NCI-H1417 (cell line): ENCODE measurements at regions not wholly inside any gene's neighbourhood (a gene's known extent, or its start where the extent isn't known, plus 50 kb on each side); places are given as distances from the start of the nearest gene placed in this dataset.

Experiments used
- DNase-seq, 3 experiments: peaks; one replicate each; lab custom pipeline; 2025; lab: John Stamatoyannopoulos, UW

DNA sequence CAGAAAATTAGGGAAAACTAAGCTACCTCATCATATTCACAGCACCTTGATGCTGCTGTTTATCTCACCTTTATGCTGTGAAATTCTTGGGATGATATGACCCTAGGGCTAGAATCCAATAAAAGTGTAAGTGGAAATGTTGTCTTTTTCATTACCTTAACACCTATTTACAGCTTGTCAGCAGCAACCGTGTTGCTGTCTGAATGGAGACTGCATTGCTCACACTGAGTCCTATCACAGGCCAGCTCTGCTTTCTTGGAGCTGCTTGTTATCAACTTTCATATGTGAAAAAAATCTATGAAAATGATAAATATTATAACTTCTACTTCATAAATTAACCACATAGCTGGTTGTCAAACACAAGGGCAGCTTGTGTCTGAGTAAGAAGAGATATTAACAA lies 789.5 kb downstream of the TECRL start:
- peak in 1 of 3 experiments; percentile 54 for DNase-seq

DNA sequence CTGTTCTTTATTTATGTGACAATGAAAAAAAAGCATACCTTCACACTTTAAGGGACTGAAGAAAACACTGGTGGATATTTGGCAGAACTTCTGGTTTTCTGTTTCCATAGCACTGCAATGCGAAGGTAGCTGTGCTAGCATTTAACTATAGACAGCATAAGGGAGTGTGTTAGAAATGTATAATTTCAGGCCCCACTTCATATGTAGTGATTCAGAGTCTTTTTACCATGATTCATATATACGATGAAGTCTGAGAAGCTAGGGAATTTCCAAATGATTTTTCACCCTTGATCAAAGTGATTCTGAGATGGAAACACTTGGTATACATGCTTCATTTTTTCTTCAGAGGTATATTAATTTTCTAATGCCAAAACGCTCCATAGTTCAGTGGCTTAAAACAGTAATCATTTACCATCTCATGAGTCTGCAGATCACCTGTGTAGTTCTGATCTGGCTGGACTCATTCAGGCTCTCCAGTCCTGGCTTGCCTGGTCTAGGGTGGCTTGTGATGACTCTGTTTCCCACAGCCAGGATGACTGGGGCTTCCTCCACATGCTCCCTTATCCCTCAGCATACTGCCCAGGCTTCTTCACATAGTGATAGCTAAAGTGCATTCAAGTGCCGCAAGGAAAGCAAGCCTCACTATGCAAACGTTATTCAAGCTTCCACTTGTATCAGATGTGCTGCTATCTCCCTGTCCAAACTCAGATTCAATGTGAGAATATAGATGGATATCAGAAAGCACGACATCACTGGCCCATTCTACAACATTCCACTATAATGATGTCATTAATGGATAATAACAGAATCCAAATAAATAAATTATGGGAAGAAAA lies 790.1 kb downstream of the TECRL start:
- DNase-seq, result peak in 1 of 3 experiments; percentile 35

DNA sequence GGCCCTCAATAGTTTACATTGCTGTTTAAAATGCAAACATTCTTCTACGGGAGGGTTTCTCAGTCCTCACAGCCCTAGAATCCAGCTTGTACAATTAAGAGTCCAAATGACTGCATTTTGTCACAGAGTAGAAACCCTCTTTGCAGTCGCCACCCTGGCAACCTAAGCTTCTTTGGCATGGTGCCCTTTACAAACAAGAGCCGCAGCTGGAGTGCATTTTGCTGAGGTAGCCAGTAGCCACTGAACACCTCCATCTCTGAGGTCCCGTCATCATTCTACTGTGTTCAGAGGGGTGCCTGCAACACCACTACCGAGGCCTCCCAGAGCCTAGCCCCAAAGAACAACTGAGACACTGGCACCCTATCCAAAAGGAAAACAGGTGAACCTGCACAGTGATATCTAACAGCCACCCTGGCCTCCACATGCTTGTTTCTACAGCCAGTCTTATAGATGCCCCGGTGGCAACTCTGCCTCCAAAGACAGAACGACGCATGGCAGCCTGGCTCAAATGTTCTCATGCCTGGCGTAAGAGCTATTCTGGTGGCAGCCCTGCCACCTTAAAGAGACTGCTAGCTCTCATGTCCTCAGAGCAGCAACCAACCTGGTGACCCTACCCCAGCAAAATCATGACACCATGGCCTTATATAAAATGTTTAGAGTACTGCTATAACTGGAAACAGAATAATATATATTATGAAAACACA lies 801.9 kb downstream of the TECRL start:
- peak in 1 of 3 experiments; percentile 31 for DNase-seq

DNA sequence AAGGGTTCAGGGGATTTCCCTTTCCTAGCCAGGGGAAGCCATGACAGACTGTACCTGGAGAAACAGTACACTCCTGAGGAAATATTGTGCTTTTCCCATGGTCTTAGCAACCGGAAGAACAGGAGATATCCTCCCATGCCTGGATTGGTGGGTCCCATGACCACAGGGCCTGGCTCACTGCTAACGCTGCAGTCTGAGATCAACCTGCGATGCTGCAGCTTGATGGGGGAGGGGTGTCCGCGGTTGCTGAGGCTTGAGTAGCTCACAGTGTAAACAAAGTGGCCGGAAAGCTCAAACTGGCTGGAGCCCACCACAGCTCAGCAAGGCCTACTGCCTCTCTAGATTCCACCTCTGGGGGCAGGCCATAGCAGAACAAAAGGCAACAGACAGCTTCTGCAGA lies 819.5 kb downstream of the TECRL start:
- no peak for DNase-seq

DNA sequence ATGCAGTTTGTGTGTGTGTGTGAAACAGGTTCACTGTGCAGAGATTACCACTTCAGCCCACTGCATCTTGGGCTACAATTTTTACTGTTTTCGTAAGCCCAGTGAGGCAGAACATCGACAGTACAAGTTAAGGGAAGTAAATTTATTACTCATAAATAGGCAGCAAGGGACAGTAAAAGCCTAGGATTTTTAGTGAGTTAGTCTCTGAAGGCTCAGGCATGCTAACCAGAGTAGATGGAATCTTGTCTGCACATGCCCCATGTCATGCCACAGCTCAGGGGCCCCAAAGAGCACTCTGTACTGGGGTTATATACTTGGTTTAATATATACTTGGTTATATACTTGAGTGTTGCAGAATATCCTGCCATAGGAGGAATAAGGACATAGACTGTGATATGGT lies 825.7 kb downstream of the TECRL start:
- no peak for DNase-seq

DNA sequence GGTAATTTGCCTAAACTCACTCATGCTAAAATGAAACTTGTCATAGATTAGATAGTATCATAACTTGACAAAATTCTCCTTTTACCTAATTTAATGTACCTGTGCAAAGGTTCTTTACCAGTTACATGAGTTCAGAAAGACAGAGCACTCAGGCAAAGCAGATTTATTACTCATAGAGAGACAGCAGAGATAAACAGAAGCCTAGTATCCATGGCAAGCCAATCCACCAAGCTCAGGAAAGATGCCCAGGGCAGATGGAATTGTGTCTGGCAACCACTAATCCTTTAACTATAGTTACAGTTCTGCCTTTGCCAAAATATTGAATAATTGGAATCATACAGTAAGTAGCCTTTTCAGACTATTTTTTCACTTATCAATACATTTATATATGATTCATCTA lies 826.2 kb downstream of the TECRL start:
- DNase-seq, result no peak

DNA sequence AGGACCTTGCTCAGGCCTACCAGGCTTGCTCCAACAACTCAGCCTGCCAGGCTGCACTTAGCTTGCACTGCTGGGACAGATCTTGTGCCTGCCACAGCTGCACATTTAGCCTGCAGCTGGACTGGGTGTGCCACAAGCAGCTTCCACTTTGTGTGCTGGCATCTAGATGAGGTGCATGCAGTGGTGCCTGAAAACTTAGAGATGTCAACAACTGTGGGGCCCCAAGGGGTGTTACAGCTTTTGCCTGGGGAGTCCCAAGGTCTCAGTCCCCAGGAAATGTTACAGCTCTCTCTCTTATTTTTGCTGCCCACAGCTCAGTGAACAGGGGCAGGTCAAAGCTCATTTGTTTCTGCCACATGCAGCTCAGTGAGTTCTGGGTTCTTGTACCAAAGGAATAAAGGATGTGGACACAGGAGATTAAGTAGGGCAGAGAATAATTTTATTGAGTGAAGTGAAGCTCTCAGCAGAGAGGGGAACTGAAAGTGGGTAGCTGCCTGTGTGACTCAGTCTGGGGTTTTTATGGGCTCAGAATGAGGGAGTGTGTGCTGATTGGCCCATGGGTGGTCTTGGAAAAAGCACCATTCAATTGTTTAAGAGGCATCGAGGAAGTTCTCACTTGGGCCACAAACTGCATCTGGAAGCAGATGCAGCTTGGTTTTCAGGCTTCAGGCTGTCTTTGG lies 828.3 kb downstream of the TECRL start:
- no peak for DNase-seq

DNA sequence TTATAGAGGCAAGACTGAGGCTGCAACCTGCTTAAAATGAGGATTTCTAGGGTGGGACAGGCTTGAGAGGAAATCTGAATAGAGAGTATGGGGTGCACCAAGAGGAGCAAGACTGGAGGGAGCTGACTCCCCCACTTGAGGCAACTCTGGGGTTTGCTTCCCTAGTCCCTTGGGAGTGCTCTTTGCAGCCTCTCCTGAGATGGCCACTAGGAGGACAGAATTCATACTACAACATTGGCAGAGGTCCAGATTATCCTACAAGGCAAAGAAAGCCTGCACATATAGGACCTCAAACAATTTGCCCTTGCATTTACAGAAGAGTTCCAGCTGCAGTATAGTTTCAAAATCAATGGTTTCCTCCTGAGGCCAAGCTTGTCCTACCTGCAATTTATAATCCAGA lies 830.9 kb downstream of the TECRL start:
- peak in 1 of 3 experiments; percentile 4 for DNase-seq

DNA sequence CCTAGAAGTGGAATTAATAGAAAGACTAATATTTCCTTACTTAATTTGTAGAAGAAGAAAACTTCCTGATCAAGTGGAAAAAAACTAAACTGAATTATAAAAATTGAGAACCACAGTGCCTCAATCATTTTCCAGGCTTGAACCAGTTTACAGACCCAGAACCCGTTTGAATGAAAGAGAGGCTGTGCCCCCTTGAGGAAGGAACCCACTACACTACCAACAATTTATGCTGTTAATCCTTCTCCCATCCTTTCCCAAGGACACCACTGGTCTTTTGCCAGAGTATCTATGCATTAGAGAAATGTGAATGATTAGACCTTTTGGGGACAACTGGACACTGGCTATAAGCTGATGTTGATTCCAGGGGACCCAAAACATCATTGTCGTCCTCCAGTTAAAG lies 842.6 kb downstream of the TECRL start:
- DNase-seq, result no peak

DNA sequence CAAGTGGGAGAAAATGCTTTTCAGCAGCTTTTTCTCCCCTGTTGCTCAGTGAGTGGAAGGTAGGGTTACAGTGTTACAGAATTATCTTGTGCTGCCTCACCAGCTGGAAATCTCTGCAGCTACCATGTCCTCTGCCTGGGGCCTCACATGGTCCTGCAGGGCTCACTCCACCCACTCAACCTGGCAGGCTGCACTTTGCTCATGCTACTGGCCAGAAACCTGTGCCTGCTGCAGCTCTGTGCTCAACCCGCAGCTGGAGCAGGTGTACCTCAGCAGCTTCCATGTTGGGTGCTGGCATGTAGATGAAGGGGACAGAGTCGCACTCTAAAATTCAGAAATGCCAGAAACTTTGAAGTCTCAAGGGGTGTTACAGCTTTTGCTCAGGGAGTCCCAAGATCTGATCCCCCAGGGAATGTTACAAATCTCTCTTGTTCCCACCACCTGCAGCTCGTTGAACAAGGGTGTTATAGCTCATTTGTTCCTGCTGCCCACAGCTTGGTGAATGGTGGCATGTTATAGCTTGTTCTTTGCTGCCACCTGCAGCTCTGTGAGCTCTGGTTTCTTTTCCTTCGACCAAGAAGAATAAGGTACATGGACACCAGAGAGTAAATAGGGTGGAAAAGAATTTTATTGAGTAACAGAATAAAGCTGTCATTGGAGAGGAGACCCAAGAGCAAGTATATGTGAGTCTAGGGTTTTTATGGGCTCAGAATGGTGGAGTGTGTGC lies 845.8 kb downstream of the TECRL start:
- peak in 2 of 3 experiments; percentile 29 to 66 for DNase-seq

DNA sequence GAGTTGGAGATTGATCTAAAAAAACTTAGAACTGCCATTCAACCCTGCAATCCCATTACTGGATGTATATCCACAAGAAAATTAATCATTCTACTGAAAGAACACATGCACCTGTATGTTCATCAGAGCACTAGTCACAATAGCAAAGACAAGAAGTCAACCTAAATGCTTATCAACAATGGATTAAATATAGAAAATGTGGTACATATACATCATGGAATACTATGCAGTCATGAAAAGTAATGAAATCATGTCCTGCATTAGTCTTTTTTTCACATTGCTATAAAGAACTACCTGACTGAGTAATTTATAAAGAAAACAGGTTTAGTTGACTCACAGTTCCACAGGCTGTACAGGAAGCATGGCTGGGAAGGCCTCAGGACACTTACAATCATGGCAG lies 850.5 kb downstream of the TECRL start:
- no peak for DNase-seq

DNA sequence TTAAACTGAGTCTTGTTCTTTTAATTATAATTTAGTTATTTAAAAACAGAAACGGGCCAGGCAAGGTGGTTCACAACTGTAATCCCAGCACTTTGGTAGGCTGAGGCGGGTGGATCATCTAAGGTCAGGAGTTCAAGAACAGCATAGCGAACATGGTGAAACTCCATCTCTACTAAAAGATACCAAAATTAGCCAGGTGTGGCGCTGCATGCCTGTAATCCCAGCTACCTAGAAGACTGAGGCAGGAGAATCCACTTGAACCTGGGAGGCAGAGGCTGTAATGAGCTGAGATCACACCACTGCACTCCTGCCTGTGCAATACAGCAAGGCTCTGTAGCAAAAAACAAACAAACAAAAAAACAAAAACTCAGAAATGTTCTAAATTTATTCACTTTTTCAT lies 852.9 kb downstream of the TECRL start:
- DNase-seq, result peak in 1 of 3 experiments; percentile 6

DNA sequence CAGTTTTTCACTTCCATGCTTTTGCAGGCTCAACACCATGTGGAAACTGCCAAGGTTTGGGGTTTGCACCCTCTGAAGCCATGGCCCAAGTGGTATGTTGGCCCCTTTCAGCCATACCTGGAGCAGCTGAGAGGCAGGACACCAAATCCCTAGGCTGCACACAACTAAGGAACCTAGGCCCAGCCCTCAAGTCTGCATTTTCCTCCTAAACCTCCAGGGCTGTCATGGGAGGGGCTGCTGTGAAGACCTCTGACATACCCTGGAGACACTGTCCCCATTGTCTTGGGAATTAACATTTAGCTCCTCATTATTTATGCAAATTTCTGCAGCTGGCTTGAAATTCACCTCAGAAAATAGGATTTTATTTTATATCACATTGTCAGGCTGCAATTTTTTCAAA lies 856.1 kb downstream of the TECRL start:
- no peak for DNase-seq

DNA sequence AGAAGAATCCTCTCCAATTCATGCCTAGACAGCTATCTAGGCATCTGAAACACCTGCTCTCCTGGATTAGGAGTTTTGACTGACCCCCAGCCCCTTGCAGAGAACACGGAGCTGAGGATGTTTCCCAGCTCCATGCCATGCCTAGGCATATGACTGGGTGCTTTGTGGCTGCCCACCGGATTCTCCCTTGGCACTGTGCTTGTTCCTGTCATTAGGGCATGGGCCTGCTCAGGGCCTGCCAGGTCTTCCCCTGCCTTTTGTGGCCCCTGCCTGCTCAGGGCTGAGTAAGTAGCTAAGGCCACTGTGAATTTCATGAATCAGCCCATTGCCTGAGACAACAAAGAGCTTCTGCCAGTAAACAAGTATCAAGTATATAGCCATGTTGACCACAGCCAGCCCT lies 867.4 kb downstream of the TECRL start:
- no peak for DNase-seq

DNA sequence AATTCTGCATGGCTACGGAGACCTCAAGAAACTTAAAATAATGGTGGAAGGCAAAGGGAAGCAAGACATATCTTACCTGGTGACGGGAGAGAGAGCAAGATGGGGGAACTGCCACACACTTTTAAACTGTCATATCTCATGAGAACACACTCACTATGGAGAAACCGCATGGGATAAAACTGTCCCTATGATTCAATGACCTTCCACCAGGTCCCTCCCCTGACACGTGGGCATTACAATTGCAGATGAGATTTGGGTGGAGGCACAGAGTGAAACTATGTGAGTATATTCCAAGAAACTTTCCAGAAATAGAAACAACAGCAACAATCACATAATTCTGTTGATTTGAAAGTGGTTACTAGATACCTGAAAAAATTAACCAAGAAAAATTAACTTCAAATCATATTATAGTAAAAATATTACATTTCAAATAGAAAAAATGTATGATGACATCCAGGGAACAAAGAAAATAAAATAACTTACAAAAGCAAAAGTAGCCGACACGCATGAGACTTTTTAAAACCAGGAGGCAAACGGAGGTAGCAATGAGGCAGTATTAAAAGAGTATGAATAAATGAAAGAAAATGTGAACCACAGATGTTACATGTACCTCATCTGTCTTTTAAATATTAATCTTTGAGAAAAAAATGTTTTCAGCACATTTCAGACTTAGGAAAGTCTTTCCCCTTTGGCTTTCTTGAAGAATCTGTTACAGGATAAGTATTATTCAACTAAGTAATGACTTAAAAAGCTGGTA lies 879.5 kb downstream of the TECRL start:
- DNase-seq, result no peak

DNA sequence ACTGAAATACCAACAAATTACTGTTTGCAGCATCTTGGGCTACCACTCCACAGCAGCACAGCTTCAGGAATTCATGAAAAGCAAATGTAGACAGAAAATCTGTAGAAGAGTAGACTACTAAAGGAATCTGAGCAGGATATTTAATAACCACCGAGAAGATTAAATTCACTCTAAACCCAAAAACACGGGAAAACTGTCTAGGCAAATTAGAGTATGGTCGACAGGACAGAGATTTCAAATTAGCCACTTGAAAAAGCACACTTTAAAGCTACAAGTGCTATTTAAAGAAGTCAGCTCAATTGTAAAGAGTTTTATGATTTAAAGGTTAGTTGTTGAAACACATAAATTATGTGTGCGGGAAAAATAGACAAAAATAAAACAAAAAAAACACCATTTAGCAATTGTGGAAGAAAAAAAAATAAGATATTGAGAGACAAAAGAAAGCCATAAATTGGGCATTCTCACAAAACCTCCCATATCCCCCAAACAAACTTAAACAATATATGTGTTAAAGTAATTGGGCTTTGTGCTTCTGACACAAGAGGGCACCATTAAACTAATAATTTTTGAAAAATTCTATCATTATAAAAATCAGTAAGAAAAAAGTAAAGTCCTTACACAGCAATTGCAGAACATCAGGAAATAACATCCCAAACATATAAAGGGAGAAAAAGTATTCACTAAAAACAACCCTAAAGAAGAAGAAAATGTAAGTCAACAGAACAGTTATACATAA lies 880.8 kb downstream of the TECRL start:
- peak in 1 of 3 experiments; percentile 36 for DNase-seq

DNA sequence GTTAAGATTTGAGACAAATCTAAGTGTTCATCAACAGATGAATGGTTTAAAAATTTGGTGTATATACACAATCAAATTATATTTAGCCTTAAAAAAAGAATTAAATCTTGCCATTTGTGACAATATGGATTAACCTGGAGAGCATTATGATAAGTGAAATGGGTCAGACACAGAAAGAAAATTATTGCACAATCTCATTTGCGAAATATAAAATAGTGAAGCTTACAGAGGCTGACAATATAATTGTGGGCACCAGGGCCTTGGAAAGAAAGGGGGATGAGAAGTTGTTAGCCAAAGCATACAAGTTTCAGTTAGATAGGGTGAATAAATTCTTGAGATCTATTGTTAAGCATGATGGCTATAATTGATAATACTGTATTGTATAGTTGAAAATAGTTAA lies 883.0 kb downstream of the TECRL start:
- no peak for DNase-seq

DNA sequence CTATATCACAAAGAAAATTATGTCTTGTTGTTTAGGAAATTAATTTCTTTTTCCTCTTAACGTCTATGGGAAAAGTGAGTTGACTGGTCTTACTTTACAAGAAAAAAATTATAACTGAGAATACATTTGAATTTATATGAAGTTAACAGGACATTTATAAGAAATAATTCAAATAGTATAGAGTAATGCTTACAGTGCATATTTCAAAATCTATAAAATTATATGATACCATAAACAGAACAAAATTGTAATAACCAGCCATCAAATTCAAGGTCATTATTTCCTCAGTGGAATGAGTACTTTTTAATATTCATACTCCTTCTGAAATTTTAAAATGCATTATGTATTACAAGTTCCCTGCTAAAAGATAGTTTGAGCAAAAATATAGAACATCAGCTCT lies 884.5 kb downstream of the TECRL start:
- DNase-seq, result no peak

DNA sequence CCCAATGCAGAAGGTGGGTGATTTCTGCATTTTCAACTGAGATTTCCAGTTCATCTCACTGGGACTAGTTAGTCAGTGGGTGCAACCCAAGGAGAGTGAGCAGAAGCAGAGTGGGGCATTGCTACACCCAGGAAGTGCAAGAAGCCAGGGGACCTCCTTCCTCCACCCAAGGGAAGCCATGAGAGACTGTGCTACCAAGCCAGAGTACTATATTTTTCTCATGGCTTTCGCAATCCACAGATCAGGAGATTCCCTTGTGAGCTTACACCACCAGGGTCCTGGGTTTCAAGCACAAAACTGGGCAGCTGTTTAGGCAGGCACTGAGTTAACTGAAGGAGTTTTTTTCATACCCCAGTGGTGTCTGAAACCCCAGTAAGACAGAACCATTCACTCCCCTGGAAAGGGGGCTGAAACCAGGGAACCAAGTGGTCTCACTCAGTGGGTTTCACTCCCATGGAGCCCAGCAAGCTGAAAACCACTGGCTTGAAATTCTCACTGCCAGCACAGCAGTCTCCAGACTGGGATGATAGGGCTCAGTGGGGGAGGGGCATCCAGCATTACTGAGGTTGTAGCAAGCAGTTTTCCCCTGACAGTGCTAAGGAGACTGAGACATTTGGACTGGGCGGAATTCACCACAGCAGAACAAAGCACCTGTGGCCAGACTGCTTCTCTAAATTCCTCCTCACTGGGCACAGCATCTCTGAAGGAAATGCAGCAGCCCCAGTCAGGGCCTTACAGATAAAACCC lies 903.4 kb downstream of the TECRL start:
- no peak for DNase-seq

DNA sequence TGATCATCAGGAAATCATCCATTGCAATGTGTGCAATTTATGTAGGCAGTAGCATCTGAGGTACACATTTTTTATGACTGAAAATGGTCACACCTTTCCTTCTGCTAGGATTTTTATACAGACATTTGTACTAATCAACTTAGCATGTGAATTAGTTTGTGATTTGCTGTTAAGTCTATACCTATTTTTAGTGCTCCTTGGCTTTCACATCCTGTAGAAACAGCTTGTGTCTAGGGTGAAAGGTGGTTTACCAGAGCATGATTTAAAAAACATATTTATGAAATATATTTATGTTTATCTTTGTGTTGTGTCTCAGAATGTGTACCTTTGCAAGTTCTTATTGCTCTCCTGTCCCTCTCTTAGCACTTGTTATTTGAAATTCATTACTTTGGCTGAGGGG lies 916.0 kb downstream of the TECRL start:
- no peak for DNase-seq
